HUES6 (cell line): ENCODE measurements at regions not wholly inside any gene's neighbourhood (a gene's known extent, or its start where the extent isn't known, plus 50 kb on each side); places are given as distances from the start of the nearest gene placed in this dataset.

Experiments used
- H3K27ac ChIP-seq: 2 replicates; pipeline ENCODE4 v1.7.0; 2013; ENCODE audit warnings: low read depth, mild to moderate bottlenecking, low read length, inconsistent platforms
- H3K27me3 ChIP-seq: 2 replicates; pipeline ENCODE4 v1.6.1; 2013; ENCODE audit warnings: low read length; ENCODE audit not compliant: control insufficient read depth, insufficient read depth
- H3K36me3 ChIP-seq: 2 replicates; pipeline ENCODE4 v1.6.1; 2013; ENCODE audit warnings: low read length; ENCODE audit not compliant: control insufficient read depth, insufficient read depth
- H3K4me1 ChIP-seq: 2 replicates; pipeline ENCODE4 v1.6.1; 2013; ENCODE audit warnings: low read length; ENCODE audit not compliant: control insufficient read depth, insufficient read depth
- H3K4me3 ChIP-seq: 2 replicates; pipeline ENCODE4 v1.5.1; 2013; ENCODE audit warnings: low read depth, low read length
- H3K9ac ChIP-seq: one replicate; pipeline ENCODE4 v1.6.1; 2013; ENCODE audit warnings: mild to moderate bottlenecking, low read length
- H3K9me3 ChIP-seq: 2 replicates; pipeline ENCODE4 v1.6.1; 2013; ENCODE audit warnings: low read depth, low read length; ENCODE audit not compliant: control insufficient read depth, insufficient read depth

- H3K9me3 ChIP-seq, result no peaks in the 10 kb centered on the region
- no peaks in the 10 kb centered on the region for H3K36me3 ChIP-seq
- H3K27me3 ChIP-seq, result 0 out of 2 replicates have a peak, but pooled peaks cover 7% of the 10 kb centered on the region
- no peak overlapping the region for H3K4me3 ChIP-seq
- H3K9ac ChIP-seq, result no peak overlapping the region
- peaks cover 12% of the 10 kb centered on the region; the same call in 1 of the 2 replicates for H3K4me1 ChIP-seq
- no peak overlapping the region for H3K27ac ChIP-seq
These were observed 54.5 kb upstream of the BMAL1 start for GRCh38 chr11:13223112-13223511.

GRCh38 chr11:13224324-13224723, 53.3 kb upstream of the BMAL1 start:
- no peak overlapping the region for H3K27ac ChIP-seq
- H3K9me3 ChIP-seq, result no peaks in the 10 kb centered on the region
- H3K4me1 ChIP-seq, result peaks cover 12% of the 10 kb centered on the region; the same call in 1 of the 2 replicates
- H3K36me3 ChIP-seq, result no peaks in the 10 kb centered on the region
- H3K9ac ChIP-seq, result no peak overlapping the region
- no peak overlapping the region for H3K4me3 ChIP-seq
- H3K27me3 ChIP-seq, result 0 out of 2 replicates have a peak, but pooled peaks cover 7% of the 10 kb centered on the region

GRCh38 chr11:13225038-13226001, 52.3 kb upstream of the BMAL1 start:
- H3K27ac ChIP-seq, result no peak overlapping the region
- peaks cover 7% of the 10 kb centered on the region; the same call in 1 of the 2 replicates for H3K4me1 ChIP-seq
- H3K9ac ChIP-seq, result no peak overlapping the region
- no peaks in the 10 kb centered on the region for H3K36me3 ChIP-seq
- no peaks in the 10 kb centered on the region for H3K9me3 ChIP-seq
- no peak overlapping the region for H3K4me3 ChIP-seq
- H3K27me3 ChIP-seq, result 0 out of 2 replicates have a peak, but pooled peaks cover 7% of the 10 kb centered on the region

- Histone ChIP-seq H3K36me3 (no peaks in the 10 kb centered on the region), H3K9me3 (no peaks in the 10 kb centered on the region), H3K27me3 (0 out of 2 replicates have a peak, but pooled peaks cover 7% of the 10 kb centered on the region), H3K27ac (no peak overlapping the region), H3K4me1 (0 out of 2 replicates have a peak, but pooled peaks cover 2% of the 10 kb centered on the region), H3K4me3 (no peak overlapping the region), H3K9ac (no peak overlapping the region)
These were observed 49.8 kb upstream of the BMAL1 start for GRCh38 chr11:13227676-13228255.
